Common myeloid progenitor, CD34-positive (primary cell): ENCODE measurements at regions not wholly inside any gene's neighbourhood (a gene's known extent, or its start where the extent isn't known, plus 50 kb on each side); places are given as distances from the start of the nearest gene placed in this dataset.

Experiments
- CTCF ChIA-PET: fragments of 350-600 bp; sonication (Branson Sonifier 250); formaldehyde crosslinking; loops from one replicate; lab custom pipeline; 2021; ENCODE audit warnings: antibody characterized with exemption; lab: Charles Lee
- POLR2A ChIA-PET: fragments of 350-600 bp; sonication (Branson Sonifier 250); formaldehyde crosslinking; loops from one replicate; lab custom pipeline; 2021; ENCODE audit warnings: antibody characterized with exemption; lab: Charles Lee
- DNase-seq, 3 donors: peaks; one replicate each; pipeline versions ENCODE4 v3.0.0 to v3.0.0-alpha.2; 2013
- H3K27ac ChIP-seq, 2 experiments: 1 replicate in 1 of 2; 2 replicates in 1 of 2; pipeline ENCODE4 v1.7.0; 2013; ENCODE audit warnings: inconsistent platforms in 2 of 2, low read length in 2 of 2, mild to moderate bottlenecking in 2 of 2, low read depth in 1 of 2, moderate library complexity in 1 of 2; ENCODE audit not compliant: severe bottlenecking in 2 of 2, insufficient read depth in 1 of 2, poor library complexity in 1 of 2
- H3K27me3 ChIP-seq, 5 experiments: replicated peaks in 2 of 5; 1 replicate in 3 of 5; 2 replicates in 2 of 5; pipeline versions ENCODE4 v1.6.1 to v1.7.0; 2013; ENCODE audit warnings: low read length in 4 of 5, mild to moderate bottlenecking in 2 of 5, moderate library complexity in 2 of 5, inconsistent platforms in 1 of 5; ENCODE audit not compliant: insufficient read depth in 5 of 5, control insufficient read depth in 4 of 5
- H3K36me3 ChIP-seq, 4 experiments: 1 replicate in 2 of 4; 2 replicates in 2 of 4; pipeline versions ENCODE4 v1.6.1 to v1.7.0; 2013; ENCODE audit warnings: low read length in 3 of 4, control low read depth in 1 of 4, mild to moderate bottlenecking in 1 of 4; ENCODE audit not compliant: control insufficient read depth in 4 of 4, insufficient read depth in 4 of 4
- H3K4me1 ChIP-seq, 4 experiments: 1 replicate in 3 of 4; 2 replicates in 1 of 4; pipeline versions ENCODE4 v1.6.1 to v1.7.1; 2013; ENCODE audit warnings: low read length in 3 of 4, mild to moderate bottlenecking in 3 of 4, control low read depth in 1 of 4, inconsistent platforms in 1 of 4, moderate library complexity in 1 of 4; ENCODE audit not compliant: control insufficient read depth in 4 of 4, insufficient read depth in 4 of 4; ENCODE audit errors: control extremely low read depth in 1 of 4
- H3K4me3 ChIP-seq, 7 experiments: 1 replicate in 4 of 7; 2 replicates in 3 of 7; pipeline versions ENCODE4 v1.5.1 to v1.7.0; 2013; ENCODE audit warnings: mild to moderate bottlenecking in 7 of 7, low read length in 6 of 7, moderate library complexity in 6 of 7, inconsistent platforms in 2 of 7, low read depth in 2 of 7, control low read depth in 1 of 7; ENCODE audit not compliant: insufficient read depth in 4 of 7, control insufficient read depth in 1 of 7; ENCODE audit errors: extremely low read depth in 1 of 7
- H3K9me3 ChIP-seq, 5 experiments: 1 replicate in 4 of 5; 2 replicates in 1 of 5; pipeline versions ENCODE4 v1.6.1 to v1.7.1; 2013; ENCODE audit warnings: low read length in 4 of 5, mild to moderate bottlenecking in 2 of 5, inconsistent platforms in 1 of 5, low read depth in 1 of 5, moderate library complexity in 1 of 5; ENCODE audit not compliant: control insufficient read depth in 4 of 5, insufficient read depth in 2 of 5; ENCODE audit errors: control extremely low read depth in 1 of 5
- WGBS: methylation state at CpG from one replicate; pipeline ENCODE4 v1.1.5; 2013; ENCODE audit not compliant: insufficient coverage; 5-methylcytosine and 5-hydroxymethylcytosine counted together

DNA sequence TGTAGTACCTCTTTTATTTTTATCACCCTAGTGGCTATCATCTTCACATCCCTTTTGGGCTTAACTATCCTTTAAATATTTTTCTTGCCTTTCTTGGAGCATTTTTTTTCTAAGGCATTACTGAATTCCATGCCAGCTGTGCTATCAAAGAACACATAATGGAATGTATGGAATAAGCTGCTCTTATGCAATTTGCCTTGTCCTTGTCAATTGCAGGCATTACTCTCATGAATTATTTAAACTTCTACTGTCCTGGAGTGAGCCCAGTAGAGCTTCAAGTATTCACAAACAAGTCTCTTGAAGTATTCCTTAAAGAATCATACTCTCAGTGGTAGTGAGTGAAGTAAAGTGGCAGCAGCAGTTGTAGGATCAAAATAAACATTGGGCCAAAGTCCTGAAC is 144.6 kb upstream of the IGFBP7 start:
- Histone ChIP-seq H3K4me3 (no peak overlapping the region), H3K27ac (no peak overlapping the region), H3K36me3 (no peaks in the 10 kb centered on the region), H3K4me1 (no peaks in the 10 kb centered on the region), H3K9me3 (no peaks in the 10 kb centered on the region), H3K27me3 (peaks cover 0 to 2% (median 0%) of the 10 kb centered on the region in 5 experiments)
- ChIA-PET POLR2A (no interaction called here), CTCF (no interaction called here)
- no peak for DNase-seq

DNA sequence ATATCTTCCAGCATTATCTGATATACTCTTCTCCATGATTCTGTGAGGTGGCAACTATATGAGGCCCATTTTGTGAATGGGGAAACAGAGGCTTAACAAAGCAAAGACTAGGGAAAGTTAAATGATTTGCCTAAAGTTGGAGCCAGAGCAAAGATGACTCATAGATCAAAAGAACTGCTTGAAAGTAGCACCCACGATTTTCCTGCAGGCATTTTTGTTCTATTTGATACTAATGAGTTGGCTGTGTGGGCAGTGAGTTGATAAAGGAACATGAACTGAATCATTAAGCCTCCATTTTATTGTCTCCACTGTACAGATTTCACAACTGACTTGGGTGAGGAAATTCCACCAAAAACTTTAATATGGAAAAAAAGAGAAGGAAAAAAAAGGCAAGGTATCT is 138.9 kb upstream of the IGFBP7 start:
- 75% methylated on average over 1 of the region's 1 CpG for WGBS
- Histone ChIP-seq H3K4me3 (no peak overlapping the region), H3K27me3 (peaks cover 0 to 2% (median 0%) of the 10 kb centered on the region in 5 experiments), H3K27ac (no peak overlapping the region), H3K9me3 (no peaks in the 10 kb centered on the region), H3K36me3 (no peaks in the 10 kb centered on the region), H3K4me1 (no peaks in the 10 kb centered on the region)
- ChIA-PET CTCF (no interaction called here), POLR2A (no interaction called here)
- no peak for DNase-seq

DNA sequence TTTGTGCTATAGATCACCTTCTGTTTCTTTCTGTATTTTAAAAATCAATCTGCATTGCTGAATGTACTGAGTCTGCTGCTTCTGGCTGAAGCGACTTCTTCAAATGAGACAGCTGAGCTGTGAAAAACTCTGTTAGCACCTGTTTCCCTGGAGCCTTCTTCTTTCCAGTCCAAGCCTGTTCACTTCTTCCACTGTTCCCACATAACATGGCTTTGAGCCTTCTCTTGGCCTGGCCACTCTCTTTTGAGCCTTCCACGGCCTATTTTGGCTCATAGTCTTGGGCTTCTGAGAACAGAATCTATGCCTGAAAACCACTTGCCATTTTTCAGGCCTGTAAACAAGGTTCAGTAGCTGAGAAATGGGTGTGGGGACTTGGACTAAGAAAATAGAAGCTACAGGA is 132.9 kb upstream of the IGFBP7 start:
- Histone ChIP-seq H3K27me3 (peaks cover 0 to 12% (median 0%) of the 10 kb centered on the region in 5 experiments), H3K9me3 (no peaks in the 10 kb centered on the region), H3K4me3 (no peak overlapping the region), H3K27ac (no peak overlapping the region), H3K4me1 (no peaks in the 10 kb centered on the region), H3K36me3 (no peaks in the 10 kb centered on the region)
- DNase-seq = no peak
- POLR2A ChIA-PET = no interaction called here
- CTCF ChIA-PET = no interaction called here
- 91% methylated on average over 1 of the region's 2 CpGs for WGBS

DNA sequence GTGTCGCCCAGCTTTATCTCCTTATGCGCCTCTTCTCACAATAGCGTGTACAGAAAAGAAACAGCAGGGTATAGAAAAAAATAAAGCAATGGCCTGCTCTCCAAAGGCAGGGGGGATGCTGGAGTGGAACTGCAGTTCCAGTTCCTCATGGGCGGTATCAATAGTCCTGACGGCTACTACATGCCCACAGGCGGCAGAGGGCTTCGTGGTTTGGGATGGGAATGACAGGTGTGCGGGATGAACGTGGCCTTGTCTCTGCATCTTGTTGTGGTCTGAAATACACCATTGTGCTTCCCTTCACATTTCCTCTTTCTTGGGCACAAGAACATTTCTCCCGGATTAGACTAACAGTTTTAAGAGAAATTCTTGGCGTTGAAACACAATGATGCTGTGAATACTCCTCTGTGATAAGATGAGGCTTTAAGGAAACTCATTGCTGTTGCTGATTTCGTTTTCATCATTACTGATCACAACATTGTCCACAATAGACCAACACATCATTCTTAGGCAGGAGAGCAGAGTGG is 124.1 kb upstream of the IGFBP7 start:
- ChIA-PET CTCF (no interaction called here), POLR2A (no interaction called here)
- WGBS = 75% methylated on average over 7 of the region's 12 CpGs
- no peak for DNase-seq
- Histone ChIP-seq H3K27ac (no peak overlapping the region), H3K9me3 (no peaks in the 10 kb centered on the region), H3K4me1 (no peaks in the 10 kb centered on the region), H3K36me3 (no peaks in the 10 kb centered on the region), H3K4me3 (no peak overlapping the region), H3K27me3 (peaks cover 0 to 9% (median 0%) of the 10 kb centered on the region in 5 experiments)

DNA sequence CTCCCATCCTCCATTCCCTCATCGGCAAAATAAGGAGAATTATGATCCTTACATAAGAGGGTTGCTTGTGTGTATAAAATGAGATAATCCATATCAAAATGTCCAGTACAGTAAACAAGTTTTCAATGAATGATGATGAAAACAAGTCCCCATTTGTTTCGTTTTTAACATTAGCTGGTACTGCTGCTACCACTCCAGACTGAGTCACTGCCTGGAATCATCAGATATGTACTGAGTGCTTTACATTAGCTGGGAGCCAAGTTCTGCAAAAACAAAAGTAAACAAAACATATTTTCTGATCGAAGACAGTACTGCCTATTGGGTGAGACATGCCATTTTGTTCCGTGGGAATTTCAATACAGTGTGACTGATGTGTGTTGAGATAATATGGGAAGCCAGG is 123.2 kb upstream of the IGFBP7 start:
- no peaks in the 10 kb centered on the region for H3K9me3 ChIP-seq
- H3K27me3 ChIP-seq = peaks cover 0 to 6% (median 0%) of the 10 kb centered on the region in 5 experiments
- H3K27ac ChIP-seq = no peak overlapping the region
- no peaks in the 10 kb centered on the region for H3K4me1 ChIP-seq
- H3K4me3 ChIP-seq = no peak overlapping the region
- no peaks in the 10 kb centered on the region for H3K36me3 ChIP-seq
- WGBS = 73% methylated on average over 2 of the region's 4 CpGs
- ChIA-PET POLR2A (no interaction called here), CTCF (no interaction called here)
- no peak for DNase-seq

- Histone ChIP-seq H3K4me3 (no peak overlapping the region), H3K4me1 (no peaks in the 10 kb centered on the region), H3K36me3 (no peaks in the 10 kb centered on the region), H3K27me3 (peaks cover 0 to 3% (median 0%) of the 10 kb centered on the region in 5 experiments), H3K27ac (no peak overlapping the region), H3K9me3 (no peaks in the 10 kb centered on the region)
- CTCF ChIA-PET = no interaction called here
- POLR2A ChIA-PET = no interaction called here
- 93% methylated on average over 2 of the region's 2 CpGs for WGBS
- DNase-seq = no peak
Measured at GRCh38 chr4:57231781-57232180, 121.6 kb upstream of the IGFBP7 start.

GRCh38 chr4:57220734-57221133 is 110.5 kb upstream of the IGFBP7 start:
- no peaks in the 10 kb centered on the region for H3K9me3 ChIP-seq
- H3K36me3 ChIP-seq = no peaks in the 10 kb centered on the region
- H3K4me3 ChIP-seq = no peak overlapping the region
- DNase-seq = no peak
- no peaks in the 10 kb centered on the region for H3K4me1 ChIP-seq
- no peaks in the 10 kb centered on the region for H3K27me3 ChIP-seq
- WGBS = 86% methylated on average over 1 of the region's 2 CpGs
- POLR2A ChIA-PET = no interaction called here
- CTCF ChIA-PET = no interaction called here
- no peak overlapping the region for H3K27ac ChIP-seq
